GM12878 (cell line): ENCODE measurements at regions not wholly inside any gene's neighbourhood (a gene's known extent, or its start where the extent isn't known, plus 50 kb on each side); places are given as distances from the start of the nearest gene placed in this dataset.

Experiments
- ATAC-seq: fragments of 200-7000 bp; cut with Tn5 transposase; 3 replicates; pipeline ENCODE4 v1.9.1; 2020; ENCODE audit warnings: mild to moderate bottlenecking, moderate library complexity
- BruUV-seq: library from RNA; stranded (reverse); fragments of 400-500 nt; replicated peaks from 2 replicates; lab custom pipeline; 2021; lab: Mats Ljungman, UMichigan
- CTCF ChIA-PET: fragments of 300-600 bp; sonication (Branson Sonifier 250); formaldehyde crosslinking; extraction: SDS; loops from one replicate; lab custom pipeline; 2021; ENCODE audit warnings: inconsistent platforms; lab: Yijun Ruan, JAX
- POLR2A ChIA-PET: fragments of 350-600 bp; formaldehyde crosslinking; extraction: SDS; loops from one replicate; lab custom pipeline; 2021; ENCODE audit warnings: inconsistent platforms; lab: Charles Lee
- RAD21 ChIA-PET: fragments of 300-600 bp; sonication (Branson Sonifier 250); formaldehyde crosslinking; loops from one replicate; lab custom pipeline; 2023; ENCODE audit warnings: antibody characterized with exemption; ENCODE audit not compliant: unreplicated experiment; lab: Charles Lee
- SMC1A ChIA-PET: fragments of 300-600 bp; sonication (Branson Sonifier 250); formaldehyde crosslinking; loops from one replicate; lab custom pipeline; 2023; ENCODE audit not compliant: unreplicated experiment, uncharacterized antibody; lab: Charles Lee
- DNase-seq: peaks from one replicate; pipeline ENCODE4 v3.0.0-alpha.2; 2011; ENCODE audit warnings: low read depth, low spot score
- FAIRE-seq: peaks from 3 replicates; lab custom pipeline; 2011; peaks lifted over from hg19 to GRCh38; lab: Jason Lieb, UNC
- H2AFZ ChIP-seq: 2 replicates; pipeline ENCODE4 v1.6.0; 2011; ENCODE audit warnings: low read depth, low read length, control low read depth; ENCODE audit not compliant: control insufficient read depth
- H3K27ac ChIP-seq: 2 replicates; pipeline ENCODE4 v1.5.1; 2011; ENCODE audit warnings: control low read depth; ENCODE audit not compliant: control insufficient read depth, insufficient read depth
- H3K27me3 ChIP-seq, 2 experiments: replicated peaks in 1 of 2; 2 replicates each; pipeline versions ENCODE4 v1.6.0 to v1.6.1; 2011; ENCODE audit warnings: low read length in 1 of 2; ENCODE audit not compliant: control insufficient read depth in 2 of 2, insufficient read depth in 2 of 2
- H3K36me3 ChIP-seq, 2 experiments: 2 replicates each; pipeline ENCODE4 v1.5.1; 2011; ENCODE audit warnings: low read length in 1 of 2; ENCODE audit not compliant: control insufficient read depth in 2 of 2, insufficient read depth in 2 of 2
- H3K4me1 ChIP-seq: 2 replicates; pipeline ENCODE4 v1.6.1; 2011; ENCODE audit warnings: mild to moderate bottlenecking, low read length, moderate library complexity, mixed read lengths; ENCODE audit not compliant: control insufficient read depth, insufficient read depth
- H3K4me2 ChIP-seq: 2 replicates; pipeline ENCODE4 v1.6.0; 2011; ENCODE audit warnings: control low read depth; ENCODE audit not compliant: control insufficient read depth, insufficient read depth
- H3K4me3 ChIP-seq: fragments of 200-600 bp; sonication (generic); 2 replicates; pipeline ENCODE4 v1.5.1; 2016
- H3K79me2 ChIP-seq: 2 replicates; pipeline ENCODE4 v1.6.0; 2011; ENCODE audit warnings: low read length; ENCODE audit not compliant: control insufficient read depth, insufficient read depth
- H3K9ac ChIP-seq: 2 replicates; pipeline ENCODE4 v1.8.0; 2011; ENCODE audit warnings: low read length, control low read depth, mixed read lengths; ENCODE audit not compliant: control insufficient read depth, insufficient read depth
- H3K9me3 ChIP-seq: replicated peaks from 3 replicates; pipeline ENCODE4 v1.5.1; 2011; ENCODE audit warnings: mild to moderate bottlenecking, low read length; ENCODE audit not compliant: control insufficient read depth, insufficient read depth
- H4K20me1 ChIP-seq: 2 replicates; pipeline ENCODE4 v1.6.0; 2011; ENCODE audit not compliant: control insufficient read depth, insufficient read depth
- BRCA1 ChIP-seq: IDR thresholded peaks from 2 replicates; pipeline ENCODE4 v1.6.1; 2011; ENCODE audit warnings: low read depth, low read length, improper control_type of control experiment
- DPF2 ChIP-seq: fragments of 450-650 bp; IDR thresholded peaks from 2 replicates; pipeline ENCODE4 v1.6.1; 2017; ENCODE audit warnings: mild to moderate bottlenecking
- HDAC2 ChIP-seq: fragments of 200-600 bp; sonication (generic); IDR thresholded peaks from 2 replicates; pipeline ENCODE4 v1.6.1; 2017
- MTA3 ChIP-seq: IDR thresholded peaks from 2 replicates; pipeline ENCODE4 v1.6.1; 2012; ENCODE audit warnings: low read length, inconsistent platforms, borderline replicate concordance
- RBBP5 ChIP-seq: fragments of 200-600 bp; sonication (generic); conservative IDR thresholded peaks from 2 replicates; pipeline ENCODE4 v1.6.1; 2016
- REST ChIP-seq: IDR thresholded peaks from 2 replicates; pipeline ENCODE4 v1.6.1; 2012; ENCODE audit warnings: mild to moderate bottlenecking, low read depth, low read length
- SMARCA5 ChIP-seq: fragments of 450-650 bp; IDR thresholded peaks from 2 replicates; pipeline ENCODE4 v1.6.1; 2017; ENCODE audit warnings: mild to moderate bottlenecking
- STAT1 ChIP-seq: fragments of 450-650 bp; conservative IDR thresholded peaks from 2 replicates; pipeline ENCODE4 v1.6.1; 2014; ENCODE audit warnings: antibody characterized with exemption, mild to moderate bottlenecking
- WRNIP1 ChIP-seq: IDR thresholded peaks from 2 replicates; pipeline ENCODE4 v1.6.1; 2011; ENCODE audit warnings: low read depth, low read length, improper control_type of control experiment, borderline replicate concordance
- ZNF24 ChIP-seq: fragments of 450-650 bp; IDR thresholded peaks from 2 replicates; pipeline ENCODE4 v1.6.1; 2017; ENCODE audit warnings: antibody characterized with exemption, mild to moderate bottlenecking
- ZNF622 ChIP-seq: fragments of 450-650 bp; IDR thresholded peaks from 2 replicates; pipeline ENCODE4 v1.6.1; 2017; ENCODE audit warnings: mild to moderate bottlenecking, inconsistent platforms
- WGBS: methylation state at CpG from one replicate; pipeline ENCODE4 v1.1.6; 2016; ENCODE audit warnings: low lambda C conversion rate; ENCODE audit not compliant: insufficient replicate concordance, insufficient coverage; ENCODE audit errors: missing lambda C conversion rate; 5-methylcytosine and 5-hydroxymethylcytosine counted together
- in situ Hi-C: fragments of 300-500 bp; cut with MboI; formaldehyde crosslinking; loops from 9 replicates; pipeline ENCODE4 v1.14.3; 2018; ENCODE audit warnings: mixed read lengths
- intact Hi-C: fragments of 100-400 bp; cut with micrococcal nuclease; formaldehyde crosslinking; loops from one replicate; pipeline ENCODE4 v1.14.2; 2022; ENCODE audit not compliant: unreplicated experiment
- TF ChIP-seq, protein P1 (sequence below): IDR thresholded peaks from 2 replicates; pipeline ENCODE4 v1.6.1; 2011; ENCODE audit warnings: borderline replicate concordance, low read depth, mild to moderate bottlenecking, moderate library complexity, mixed read lengths, low read length; ENCODE audit not compliant: insufficient read depth; ENCODE audit errors: extremely low read length
- TF ChIP-seq, protein P2 (sequence below): fragments of 450-650 bp; IDR thresholded peaks from 2 replicates; pipeline ENCODE4 v1.6.1; 2017; ENCODE audit warnings: low read depth, mild to moderate bottlenecking, moderate library complexity
- TF ChIP-seq, protein P3 (sequence below): fragments of 450-650 bp; IDR thresholded peaks from 2 replicates; pipeline ENCODE4 v1.6.1; 2017; ENCODE audit warnings: mild to moderate bottlenecking, moderate library complexity

DNA sequence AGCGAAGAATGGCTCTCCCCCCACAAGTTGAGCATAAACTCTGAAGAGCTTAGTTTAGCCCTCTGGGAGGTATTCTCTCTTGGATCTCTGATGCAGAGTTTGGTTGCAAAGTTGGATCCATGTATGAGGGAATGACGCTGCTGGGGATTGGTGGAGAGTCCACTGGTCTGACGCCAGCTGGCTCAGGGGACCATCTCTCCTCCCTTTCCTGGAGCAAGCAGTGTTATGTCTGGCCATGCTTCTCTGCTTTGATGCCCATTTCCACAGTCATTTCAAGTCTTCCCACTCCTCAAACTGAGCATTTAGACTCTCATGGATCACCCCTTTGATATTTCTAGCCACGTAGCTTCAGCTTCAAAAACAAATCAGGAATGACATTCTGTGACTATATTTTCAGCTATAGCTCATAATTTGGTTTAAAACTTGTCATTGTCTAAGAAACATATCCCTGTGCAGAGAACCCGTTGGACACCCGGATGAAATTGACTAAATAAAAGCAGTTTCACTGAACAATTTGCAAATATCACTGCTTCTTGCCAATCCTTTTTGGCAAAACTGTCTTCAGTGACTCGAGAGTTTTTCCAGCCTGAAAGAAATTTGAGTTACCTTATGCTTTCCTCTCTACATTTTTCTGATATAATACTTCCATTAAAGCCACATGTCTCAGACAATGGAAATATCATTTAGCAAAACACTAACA, 193.4 kb upstream of the CDH11 start:
- Histone ChIP-seq H3K4me3 (no peak overlapping the region), H3K9ac (no peak overlapping the region), H3K4me1 (no peaks in the 10 kb centered on the region), H3K36me3 (no peaks in the 10 kb centered on the region), H3K4me2 (no peak overlapping the region), H3K27me3 (no peaks in the 10 kb centered on the region), H3K9me3 (no peaks in the 10 kb centered on the region), H4K20me1 (no peaks in the 10 kb centered on the region), H3K79me2 (no peaks in the 10 kb centered on the region), H3K27ac (no peak overlapping the region), H2AFZ (no peak overlapping the region)
- POLR2A ChIA-PET: no interaction called here
- intact Hi-C loops: no loop called here
- SMC1A ChIA-PET: interaction anchor here (1.3 kb wide), 1 partner anchor 244 kb away, joined by 3 read pairs; no protein-coding TSS in a partner anchor
- BruUV-seq: no TSS peak
- CTCF ChIA-PET: no interaction called here
- no peak for FAIRE-seq
- WGBS: 18% methylated on average over 7 of the region's 7 CpGs
- in situ Hi-C loops: no loop called here
- DNase-seq: no peak
- RAD21 ChIA-PET: no interaction called here
- TF ChIP-seq ZNF622 (no peak), STAT1 (no peak), REST (no peak), BRCA1 (no peak), HDAC2 (no peak), DPF2 (no peak), MTA3 (no peak), SMARCA5 (no peak), RBBP5 (no peak), WRNIP1 (no peak), ZNF24 (no peak)
- TF ChIP-seq, protein P1, sequence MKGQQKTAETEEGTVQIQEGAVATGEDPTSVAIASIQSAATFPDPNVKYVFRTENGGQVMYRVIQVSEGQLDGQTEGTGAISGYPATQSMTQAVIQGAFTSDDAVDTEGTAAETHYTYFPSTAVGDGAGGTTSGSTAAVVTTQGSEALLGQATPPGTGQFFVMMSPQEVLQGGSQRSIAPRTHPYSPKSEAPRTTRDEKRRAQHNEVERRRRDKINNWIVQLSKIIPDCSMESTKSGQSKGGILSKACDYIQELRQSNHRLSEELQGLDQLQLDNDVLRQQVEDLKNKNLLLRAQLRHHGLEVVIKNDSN: no peak
- TF ChIP-seq, protein P2, sequence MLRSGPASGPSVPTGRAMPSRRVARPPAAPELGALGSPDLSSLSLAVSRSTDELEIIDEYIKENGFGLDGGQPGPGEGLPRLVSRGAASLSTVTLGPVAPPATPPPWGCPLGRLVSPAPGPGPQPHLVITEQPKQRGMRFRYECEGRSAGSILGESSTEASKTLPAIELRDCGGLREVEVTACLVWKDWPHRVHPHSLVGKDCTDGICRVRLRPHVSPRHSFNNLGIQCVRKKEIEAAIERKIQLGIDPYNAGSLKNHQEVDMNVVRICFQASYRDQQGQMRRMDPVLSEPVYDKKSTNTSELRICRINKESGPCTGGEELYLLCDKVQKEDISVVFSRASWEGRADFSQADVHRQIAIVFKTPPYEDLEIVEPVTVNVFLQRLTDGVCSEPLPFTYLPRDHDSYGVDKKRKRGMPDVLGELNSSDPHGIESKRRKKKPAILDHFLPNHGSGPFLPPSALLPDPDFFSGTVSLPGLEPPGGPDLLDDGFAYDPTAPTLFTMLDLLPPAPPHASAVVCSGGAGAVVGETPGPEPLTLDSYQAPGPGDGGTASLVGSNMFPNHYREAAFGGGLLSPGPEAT: no peak
- TF ChIP-seq, protein P3, sequence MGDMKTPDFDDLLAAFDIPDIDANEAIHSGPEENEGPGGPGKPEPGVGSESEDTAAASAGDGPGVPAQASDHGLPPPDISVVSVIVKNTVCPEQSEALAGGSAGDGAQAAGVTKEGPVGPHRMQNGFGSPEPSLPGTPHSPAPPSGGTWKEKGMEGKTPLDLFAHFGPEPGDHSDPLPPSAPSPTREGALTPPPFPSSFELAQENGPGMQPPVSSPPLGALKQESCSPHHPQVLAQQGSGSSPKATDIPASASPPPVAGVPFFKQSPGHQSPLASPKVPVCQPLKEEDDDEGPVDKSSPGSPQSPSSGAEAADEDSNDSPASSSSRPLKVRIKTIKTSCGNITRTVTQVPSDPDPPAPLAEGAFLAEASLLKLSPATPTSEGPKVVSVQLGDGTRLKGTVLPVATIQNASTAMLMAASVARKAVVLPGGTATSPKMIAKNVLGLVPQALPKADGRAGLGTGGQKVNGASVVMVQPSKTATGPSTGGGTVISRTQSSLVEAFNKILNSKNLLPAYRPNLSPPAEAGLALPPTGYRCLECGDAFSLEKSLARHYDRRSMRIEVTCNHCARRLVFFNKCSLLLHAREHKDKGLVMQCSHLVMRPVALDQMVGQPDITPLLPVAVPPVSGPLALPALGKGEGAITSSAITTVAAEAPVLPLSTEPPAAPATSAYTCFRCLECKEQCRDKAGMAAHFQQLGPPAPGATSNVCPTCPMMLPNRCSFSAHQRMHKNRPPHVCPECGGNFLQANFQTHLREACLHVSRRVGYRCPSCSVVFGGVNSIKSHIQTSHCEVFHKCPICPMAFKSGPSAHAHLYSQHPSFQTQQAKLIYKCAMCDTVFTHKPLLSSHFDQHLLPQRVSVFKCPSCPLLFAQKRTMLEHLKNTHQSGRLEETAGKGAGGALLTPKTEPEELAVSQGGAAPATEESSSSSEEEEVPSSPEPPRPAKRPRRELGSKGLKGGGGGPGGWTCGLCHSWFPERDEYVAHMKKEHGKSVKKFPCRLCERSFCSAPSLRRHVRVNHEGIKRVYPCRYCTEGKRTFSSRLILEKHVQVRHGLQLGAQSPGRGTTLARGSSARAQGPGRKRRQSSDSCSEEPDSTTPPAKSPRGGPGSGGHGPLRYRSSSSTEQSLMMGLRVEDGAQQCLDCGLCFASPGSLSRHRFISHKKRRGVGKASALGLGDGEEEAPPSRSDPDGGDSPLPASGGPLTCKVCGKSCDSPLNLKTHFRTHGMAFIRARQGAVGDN: no peak
- ATAC-seq: no peak
